Smooth muscle cell (in vitro differentiated cells): ENCODE measurements at regions not wholly inside any gene's neighbourhood (a gene's known extent, or its start where the extent isn't known, plus 50 kb on each side); places are given as distances from the start of the nearest gene placed in this dataset.

Experiments
- DNase-seq: peaks from one replicate; lab custom pipeline; 2025; ENCODE audit not compliant: unreplicated experiment; lab: John Stamatoyannopoulos, UW
- H2AFZ ChIP-seq: fragments of 200-600 bp; sonication (generic); 2 replicates; pipeline ENCODE4 v1.6.0; 2016; ENCODE audit warnings: antibody characterized with exemption, low read depth, mild to moderate bottlenecking
- H3F3A ChIP-seq: fragments of 200-600 bp; sonication (generic); 2 replicates; pipeline ENCODE4 v1.6.0; 2017; ENCODE audit warnings: antibody characterized with exemption, low read depth
- H3K27ac ChIP-seq: fragments of 200-600 bp; sonication (generic); 2 replicates; pipeline ENCODE4 v1.5.1; 2016; ENCODE audit warnings: low read depth, mild to moderate bottlenecking
- H3K27me3 ChIP-seq: fragments of 200-600 bp; sonication (generic); 2 replicates; pipeline ENCODE4 v1.6.1; 2016; ENCODE audit warnings: low read depth, mild to moderate bottlenecking
- H3K36me3 ChIP-seq: fragments of 200-600 bp; sonication (generic); 2 replicates; pipeline ENCODE4 v1.5.1; 2016; ENCODE audit warnings: low read depth
- H3K4me1 ChIP-seq: fragments of 200-600 bp; sonication (generic); 2 replicates; pipeline ENCODE4 v1.5.1; 2016; ENCODE audit warnings: low read depth
- H3K4me2 ChIP-seq: fragments of 200-600 bp; sonication (generic); 2 replicates; pipeline ENCODE4 v1.6.0; 2016; ENCODE audit warnings: mild to moderate bottlenecking
- H3K4me3 ChIP-seq: fragments of 200-600 bp; sonication (generic); 2 replicates; pipeline ENCODE4 v1.5.1; 2016; ENCODE audit warnings: mild to moderate bottlenecking
- H3K79me2 ChIP-seq: fragments of 200-600 bp; sonication (generic); 2 replicates; pipeline ENCODE4 v1.6.0; 2016; ENCODE audit warnings: low read depth, mild to moderate bottlenecking
- H3K9ac ChIP-seq: fragments of 200-600 bp; sonication (generic); 2 replicates; pipeline ENCODE4 v1.6.0; 2016; ENCODE audit warnings: low read depth
- H3K9me3 ChIP-seq: fragments of 200-600 bp; sonication (generic); replicated peaks from 2 replicates; pipeline ENCODE4 v1.5.1; 2016; ENCODE audit warnings: low read depth
- H4K20me1 ChIP-seq: fragments of 200-600 bp; sonication (generic); 2 replicates; pipeline ENCODE4 v1.6.0; 2016; ENCODE audit warnings: low read depth
- WGBS: methylation state at CpG from one replicate; pipeline ENCODE4 v1.1.7; 2016; ENCODE audit warnings: low lambda C conversion rate; 5-methylcytosine and 5-hydroxymethylcytosine counted together
- TF ChIP-seq, protein P1 (sequence below): fragments of 200-600 bp; sonication (generic); IDR thresholded peaks from 2 replicates; pipeline ENCODE4 v1.5.1; 2017; ENCODE audit warnings: borderline replicate concordance, mild to moderate bottlenecking, antibody characterized with exemption; ENCODE audit not compliant: insufficient read depth, poor library complexity, severe bottlenecking

DNA sequence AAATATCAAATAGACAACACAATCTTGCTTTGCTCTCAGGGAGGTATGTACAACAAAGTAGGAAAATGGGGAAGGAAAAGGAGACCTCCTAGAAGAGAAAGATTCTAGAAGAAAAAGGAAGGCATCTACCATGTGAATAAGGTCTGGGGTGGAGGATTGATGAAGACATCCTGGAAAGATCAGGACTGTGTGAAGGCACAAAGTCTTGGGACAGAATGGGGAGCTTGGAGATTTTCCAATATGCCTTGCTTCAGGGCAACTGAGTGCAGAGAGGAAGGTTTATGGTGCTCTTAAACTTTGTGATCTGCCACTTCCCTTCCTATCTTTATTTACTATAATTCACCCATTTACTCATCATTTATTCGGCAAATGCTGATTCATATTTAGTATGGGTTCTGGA, 352.0 kb downstream of the PLPP3 start:
- Histone ChIP-seq H3K79me2 (no peaks in the 10 kb centered on the region), H3K27ac (no peak overlapping the region), H4K20me1 (no peaks in the 10 kb centered on the region), H3K4me1 (peaks cover 9% of the 10 kb centered on the region), H2AFZ (no peak overlapping the region), H3K9ac (no peak overlapping the region), H3K4me2 (no peak overlapping the region), H3K36me3 (no peaks in the 10 kb centered on the region), H3K9me3 (no peaks in the 10 kb centered on the region), H3K4me3 (no peak overlapping the region), H3F3A (no peaks in the 10 kb centered on the region), H3K27me3 (no peaks in the 10 kb centered on the region)
- WGBS, result 100% methylated on average over 1 of the region's 1 CpG
- TF ChIP-seq, protein P1, sequence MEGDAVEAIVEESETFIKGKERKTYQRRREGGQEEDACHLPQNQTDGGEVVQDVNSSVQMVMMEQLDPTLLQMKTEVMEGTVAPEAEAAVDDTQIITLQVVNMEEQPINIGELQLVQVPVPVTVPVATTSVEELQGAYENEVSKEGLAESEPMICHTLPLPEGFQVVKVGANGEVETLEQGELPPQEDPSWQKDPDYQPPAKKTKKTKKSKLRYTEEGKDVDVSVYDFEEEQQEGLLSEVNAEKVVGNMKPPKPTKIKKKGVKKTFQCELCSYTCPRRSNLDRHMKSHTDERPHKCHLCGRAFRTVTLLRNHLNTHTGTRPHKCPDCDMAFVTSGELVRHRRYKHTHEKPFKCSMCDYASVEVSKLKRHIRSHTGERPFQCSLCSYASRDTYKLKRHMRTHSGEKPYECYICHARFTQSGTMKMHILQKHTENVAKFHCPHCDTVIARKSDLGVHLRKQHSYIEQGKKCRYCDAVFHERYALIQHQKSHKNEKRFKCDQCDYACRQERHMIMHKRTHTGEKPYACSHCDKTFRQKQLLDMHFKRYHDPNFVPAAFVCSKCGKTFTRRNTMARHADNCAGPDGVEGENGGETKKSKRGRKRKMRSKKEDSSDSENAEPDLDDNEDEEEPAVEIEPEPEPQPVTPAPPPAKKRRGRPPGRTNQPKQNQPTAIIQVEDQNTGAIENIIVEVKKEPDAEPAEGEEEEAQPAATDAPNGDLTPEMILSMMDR, result no peak
- no peak for DNase-seq

DNA sequence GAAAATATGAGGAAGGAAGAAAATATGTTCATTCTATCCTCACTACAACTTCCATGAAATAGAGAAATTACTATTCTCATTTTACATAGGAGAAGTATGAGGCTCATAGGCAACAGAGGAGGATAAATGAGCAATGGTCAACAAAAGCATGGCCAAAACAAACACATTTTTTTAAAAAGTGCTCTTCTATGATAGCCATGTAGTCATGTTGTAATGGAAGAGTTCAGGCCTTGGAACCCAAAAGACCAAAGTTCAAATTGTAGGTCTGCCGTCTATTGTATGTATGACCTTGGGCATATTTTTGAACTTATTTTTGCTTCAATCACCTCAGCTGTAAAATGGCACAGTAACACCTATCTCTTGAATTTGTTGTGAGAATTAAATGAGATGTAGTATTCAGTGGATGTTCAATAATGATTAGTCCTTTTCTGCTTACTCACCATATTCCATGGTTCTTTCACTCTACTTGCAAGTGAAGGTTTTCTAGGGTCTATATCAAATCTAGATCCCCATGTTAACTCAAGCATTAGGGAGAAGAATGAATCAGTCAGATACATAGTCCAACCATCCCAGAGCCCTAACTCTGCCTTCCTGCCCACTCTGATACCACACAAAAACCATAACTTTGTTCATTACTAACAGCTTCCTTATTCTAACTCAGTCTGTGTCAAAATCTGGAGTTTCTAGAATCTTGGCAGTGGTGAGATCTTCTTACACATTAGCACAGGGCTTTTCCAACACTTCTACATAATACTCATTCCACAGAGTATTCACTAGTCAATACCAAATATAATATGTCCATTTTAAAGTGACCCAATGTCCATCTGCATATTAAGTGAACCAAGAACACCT, 353.2 kb downstream of the PLPP3 start:
- 97% methylated on average over 1 of the region's 1 CpG for WGBS
- no peaks in the 10 kb centered on the region for H3F3A ChIP-seq
- no peak overlapping the region for H3K9ac ChIP-seq
- no peak overlapping the region for H3K4me2 ChIP-seq
- H3K27ac ChIP-seq, result no peak overlapping the region
- H3K27me3 ChIP-seq, result no peaks in the 10 kb centered on the region
- TF ChIP-seq, protein P1, result no peak
- H4K20me1 ChIP-seq, result no peaks in the 10 kb centered on the region
- H3K4me3 ChIP-seq, result no peak overlapping the region
- no peak for DNase-seq
- no peaks in the 10 kb centered on the region for H3K9me3 ChIP-seq
- H3K79me2 ChIP-seq, result no peaks in the 10 kb centered on the region
- no peaks in the 10 kb centered on the region for H3K36me3 ChIP-seq
- no peak overlapping the region for H2AFZ ChIP-seq
- peaks cover 9% of the 10 kb centered on the region for H3K4me1 ChIP-seq

DNA sequence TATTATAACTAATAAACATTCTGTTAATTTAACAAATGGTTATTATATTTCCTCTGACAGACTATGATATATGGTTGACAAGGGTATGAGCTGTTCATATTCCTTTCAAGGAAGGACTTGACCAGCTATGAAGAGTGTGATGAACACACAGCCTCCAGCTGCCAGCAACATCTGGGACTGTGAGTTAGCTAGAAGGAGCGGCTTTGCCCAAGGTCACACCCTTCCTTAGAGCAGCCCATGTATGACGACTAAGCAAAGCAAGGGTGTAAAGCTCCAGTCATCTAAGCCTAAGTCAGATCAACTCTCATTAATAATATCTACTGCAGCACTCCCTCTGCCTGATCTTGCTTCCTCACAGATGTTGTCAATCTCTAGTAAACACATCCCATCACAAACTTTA, 355.4 kb downstream of the PLPP3 start:
- no peak overlapping the region for H2AFZ ChIP-seq
- no peak overlapping the region for H3K4me3 ChIP-seq
- H3K9me3 ChIP-seq, result no peaks in the 10 kb centered on the region
- H3K79me2 ChIP-seq, result no peaks in the 10 kb centered on the region
- no peak overlapping the region for H3K27ac ChIP-seq
- H3K27me3 ChIP-seq, result no peaks in the 10 kb centered on the region
- no peak overlapping the region for H3K9ac ChIP-seq
- H3F3A ChIP-seq, result no peaks in the 10 kb centered on the region
- peaks cover 3% of the 10 kb centered on the region for H3K4me1 ChIP-seq
- WGBS, result 83% methylated on average over 2 of the region's 2 CpGs
- H3K4me2 ChIP-seq, result no peak overlapping the region
- no peaks in the 10 kb centered on the region for H4K20me1 ChIP-seq
- TF ChIP-seq, protein P1, result no peak
- no peaks in the 10 kb centered on the region for H3K36me3 ChIP-seq
- no peak for DNase-seq
